ENCODE measurements at regions not wholly inside any gene's neighbourhood (a gene's known extent, or its start where the extent isn't known, plus 50 kb on each side); places are given as distances from the start of the nearest gene placed in this dataset.

DNA sequence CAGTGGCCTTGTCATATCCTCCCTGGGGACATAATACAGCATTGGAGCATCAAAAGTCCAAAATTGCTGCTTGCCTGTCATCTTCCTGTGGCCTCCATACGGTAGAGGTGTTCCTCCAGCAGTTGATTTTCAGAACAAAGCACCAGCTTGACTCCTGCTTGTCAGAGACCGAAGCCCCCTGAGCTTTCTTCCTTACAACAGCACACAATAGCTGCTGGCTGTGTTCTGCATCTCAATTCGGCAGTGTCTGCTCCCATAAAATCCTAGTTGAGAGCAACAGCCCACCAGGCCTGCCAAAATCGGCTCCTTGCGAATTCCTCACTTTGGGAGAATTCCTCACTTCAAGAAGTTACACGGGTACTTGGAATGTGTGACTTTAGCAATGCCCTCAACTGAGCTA, 372.9 kb downstream of the SAMD5 start:
- Mint-ChIP-seq H3K4me3 (no peak overlapping the region), H3K27me3 (no peaks in the 10 kb centered on the region), H3K36me3 (ENCODE audit: low read depth) (no peaks in the 10 kb centered on the region), H3K4me1 (no peaks in the 10 kb centered on the region), H3K27ac (no peak overlapping the region), H3K9me3 (no peaks in the 10 kb centered on the region)
- ChIA-PET POLR2A (no interaction called here), CTCF (no interaction called here)
- TF ChIP-seq, protein P1, sequence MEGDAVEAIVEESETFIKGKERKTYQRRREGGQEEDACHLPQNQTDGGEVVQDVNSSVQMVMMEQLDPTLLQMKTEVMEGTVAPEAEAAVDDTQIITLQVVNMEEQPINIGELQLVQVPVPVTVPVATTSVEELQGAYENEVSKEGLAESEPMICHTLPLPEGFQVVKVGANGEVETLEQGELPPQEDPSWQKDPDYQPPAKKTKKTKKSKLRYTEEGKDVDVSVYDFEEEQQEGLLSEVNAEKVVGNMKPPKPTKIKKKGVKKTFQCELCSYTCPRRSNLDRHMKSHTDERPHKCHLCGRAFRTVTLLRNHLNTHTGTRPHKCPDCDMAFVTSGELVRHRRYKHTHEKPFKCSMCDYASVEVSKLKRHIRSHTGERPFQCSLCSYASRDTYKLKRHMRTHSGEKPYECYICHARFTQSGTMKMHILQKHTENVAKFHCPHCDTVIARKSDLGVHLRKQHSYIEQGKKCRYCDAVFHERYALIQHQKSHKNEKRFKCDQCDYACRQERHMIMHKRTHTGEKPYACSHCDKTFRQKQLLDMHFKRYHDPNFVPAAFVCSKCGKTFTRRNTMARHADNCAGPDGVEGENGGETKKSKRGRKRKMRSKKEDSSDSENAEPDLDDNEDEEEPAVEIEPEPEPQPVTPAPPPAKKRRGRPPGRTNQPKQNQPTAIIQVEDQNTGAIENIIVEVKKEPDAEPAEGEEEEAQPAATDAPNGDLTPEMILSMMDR (IDR thresholded peaks at IDR 0.05): no peak
- no peak for DNase-seq
- no peak for ATAC-seq (ENCODE audit: low read depth)
- intact Hi-C loops (cut with micrococcal nuclease): no loop called here

DNA sequence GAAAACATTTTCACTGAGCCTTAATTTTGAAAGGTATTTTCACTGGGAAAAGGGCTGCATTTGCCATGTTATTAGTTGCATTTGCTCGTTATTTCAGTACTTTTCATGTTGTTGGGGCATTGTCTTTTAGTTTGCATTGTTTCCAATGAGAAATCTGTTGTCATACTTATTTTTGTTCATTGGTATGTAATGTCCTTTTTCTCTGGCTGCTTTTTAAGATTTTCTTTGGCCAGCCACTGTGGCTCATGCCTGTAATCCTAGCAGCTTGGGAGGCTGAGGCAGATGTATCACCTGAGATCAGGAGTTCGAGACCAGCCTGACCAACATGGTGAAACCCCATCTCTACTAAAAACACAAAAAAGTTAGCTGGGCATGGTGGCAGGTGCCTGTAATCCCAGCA, 379.9 kb downstream of the SAMD5 start:
- TF ChIP-seq, protein P1 (IDR thresholded peaks at IDR 0.05): no peak
- POLR2A ChIA-PET: no interaction called here
- ATAC-seq (ENCODE audit: low read depth): no peak
- DNase-seq: no peak
- Mint-ChIP-seq H3K36me3 (ENCODE audit: low read depth) (no peaks in the 10 kb centered on the region), H3K4me1 (no peaks in the 10 kb centered on the region), H3K9me3 (no peaks in the 10 kb centered on the region), H3K4me3 (no peak overlapping the region), H3K27me3 (no peaks in the 10 kb centered on the region), H3K27ac (no peak overlapping the region)
- CTCF ChIA-PET: no interaction called here
- intact Hi-C loops (cut with micrococcal nuclease): no loop called here

DNA sequence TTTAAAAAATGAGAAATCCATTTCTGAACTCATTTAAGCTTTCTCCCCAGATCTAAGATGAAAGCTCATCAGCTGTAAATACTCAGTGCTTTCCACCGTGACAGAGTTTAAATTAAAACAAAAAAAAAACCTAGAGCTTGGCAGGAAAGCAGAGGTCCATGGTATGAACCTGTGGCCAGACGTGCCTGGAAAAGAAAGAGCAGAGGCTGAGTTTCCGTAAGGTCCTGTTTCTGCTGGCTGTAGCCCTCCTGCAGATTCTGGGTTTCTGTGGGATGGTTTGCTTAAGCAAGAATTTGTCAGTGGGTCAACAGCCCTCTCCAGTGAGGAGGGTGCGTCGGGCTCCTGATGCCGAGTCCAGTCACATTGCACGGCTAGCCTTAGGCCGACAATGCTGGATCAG, 383.2 kb downstream of the SAMD5 start:
- no peaks in the 10 kb centered on the region for H3K36me3 Mint-ChIP-seq (ENCODE audit: low read depth)
- intact Hi-C loops (cut with micrococcal nuclease): no loop called here
- no peaks in the 10 kb centered on the region for H3K9me3 Mint-ChIP-seq
- no peak overlapping the region for H3K27ac Mint-ChIP-seq
- H3K27me3 Mint-ChIP-seq: no peaks in the 10 kb centered on the region
- DNase-seq (no peak), ATAC-seq (ENCODE audit: low read depth) (no peak)
- TF ChIP-seq, protein P1 (IDR thresholded peaks at IDR 0.05): no peak
- no peak overlapping the region for H3K4me3 Mint-ChIP-seq
- ChIA-PET POLR2A (no interaction called here), CTCF (no interaction called here)
- H3K4me1 Mint-ChIP-seq: no peaks in the 10 kb centered on the region

DNA sequence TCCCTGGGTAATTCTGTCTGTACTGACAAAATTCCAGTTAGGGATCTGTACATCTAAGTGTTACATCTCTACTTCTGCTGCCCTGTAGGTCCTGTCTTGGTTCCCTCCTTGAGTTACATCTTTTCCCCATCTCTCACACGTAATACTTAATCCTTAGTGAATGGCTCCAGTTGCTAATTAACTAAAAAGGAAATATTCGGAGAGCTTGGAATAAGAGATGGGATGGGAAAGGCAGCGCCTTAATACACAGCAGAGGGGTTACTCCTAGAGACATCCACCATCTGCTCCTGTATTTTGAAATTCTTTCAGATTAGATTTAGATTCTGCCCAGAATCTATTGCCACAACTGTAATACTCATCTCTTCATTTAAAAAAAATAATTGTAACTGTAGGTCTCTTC, 384.0 kb downstream of the SAMD5 start:
- ChIA-PET CTCF (no interaction called here), POLR2A (no interaction called here)
- DNase-seq: no peak
- intact Hi-C loops (cut with micrococcal nuclease): no loop called here
- TF ChIP-seq, protein P1 (IDR thresholded peaks at IDR 0.05): no peak
- H3K4me3 Mint-ChIP-seq: no peak overlapping the region
- H3K36me3 Mint-ChIP-seq (ENCODE audit: low read depth): no peaks in the 10 kb centered on the region
- H3K27me3 Mint-ChIP-seq: no peaks in the 10 kb centered on the region
- no peak for ATAC-seq (ENCODE audit: low read depth)
- no peaks in the 10 kb centered on the region for H3K4me1 Mint-ChIP-seq
- no peaks in the 10 kb centered on the region for H3K9me3 Mint-ChIP-seq
- H3K27ac Mint-ChIP-seq: no peak overlapping the region

DNA sequence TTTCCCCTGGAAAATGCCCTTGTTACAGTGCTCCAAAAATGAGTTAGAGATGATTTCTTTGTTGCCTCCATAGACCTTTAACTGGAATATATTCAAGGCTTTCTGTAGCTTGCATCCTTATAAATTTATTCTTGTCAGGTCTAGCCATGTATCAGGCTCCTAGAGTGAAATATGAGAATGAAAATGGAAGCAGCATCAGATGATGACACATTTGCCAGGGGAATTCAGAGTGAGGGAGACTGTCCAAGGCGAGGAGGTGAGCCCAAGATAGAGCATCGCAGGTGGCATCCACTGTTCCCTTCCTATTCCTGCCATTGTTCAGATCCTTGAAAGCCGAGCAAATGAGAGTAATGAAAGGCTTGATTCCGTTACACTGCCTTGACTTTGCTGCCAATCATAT, 386.8 kb downstream of the SAMD5 start:
- H3K4me1 Mint-ChIP-seq: no peaks in the 10 kb centered on the region
- H3K4me3 Mint-ChIP-seq: no peak overlapping the region
- no peaks in the 10 kb centered on the region for H3K9me3 Mint-ChIP-seq
- intact Hi-C loops (cut with micrococcal nuclease): no loop called here
- ATAC-seq (ENCODE audit: low read depth): no peak
- DNase-seq: no peak
- H3K36me3 Mint-ChIP-seq (ENCODE audit: low read depth): no peaks in the 10 kb centered on the region
- ChIA-PET CTCF (no interaction called here), POLR2A (no interaction called here)
- H3K27ac Mint-ChIP-seq: no peak overlapping the region
- no peaks in the 10 kb centered on the region for H3K27me3 Mint-ChIP-seq
- TF ChIP-seq, protein P1 (IDR thresholded peaks at IDR 0.05): no peak
